WERI-Rb-1 (cell line): ENCODE measurements at regions not wholly inside any gene's neighbourhood (a gene's known extent, or its start where the extent isn't known, plus 50 kb on each side); places are given as distances from the start of the nearest gene placed in this dataset.

Experiments
- DNase-seq: peaks from one replicate; pipeline ENCODE4 v3.0.0-alpha.2; 2020
- H3K27ac ChIP-seq: fragments of 250-450 bp; sonication (Bioruptor Pico); 2 replicates; pipeline ENCODE4 v1.5.1; 2020; ENCODE audit warnings: mild to moderate bottlenecking, moderate library complexity
- H3K27me3 ChIP-seq: fragments of 250-450 bp; sonication (Bioruptor Pico); 2 replicates; pipeline ENCODE4 v1.5.1; 2021; ENCODE audit warnings: mild to moderate bottlenecking, low read depth, moderate library complexity; ENCODE audit not compliant: insufficient read depth, severe bottlenecking
- H3K36me3 ChIP-seq: fragments of 250-450 bp; sonication (Bioruptor Pico); 2 replicates; pipeline ENCODE4 v1.5.1; 2020; ENCODE audit warnings: mild to moderate bottlenecking, moderate library complexity
- H3K4me3 ChIP-seq: 2 replicates; pipeline ENCODE4 v1.5.1; 2011; ENCODE audit warnings: low read depth, mild to moderate bottlenecking, control low read depth, low read length
- H3K9me3 ChIP-seq: fragments of 250-450 bp; sonication (Bioruptor Pico); 2 replicates; pipeline ENCODE4 v1.5.1; 2021; ENCODE audit warnings: mild to moderate bottlenecking, moderate library complexity; ENCODE audit not compliant: severe bottlenecking
- CTCF ChIP-seq: IDR thresholded peaks from 2 replicates; pipeline ENCODE4 v1.5.1; 2011; ENCODE audit warnings: low read depth, mild to moderate bottlenecking, control low read depth, inconsistent platforms, low read length

GRCh38 chr2:134175834-134176233 is 78.0 kb upstream of the MGAT5 start:
- TF ChIP-seq CTCF, result no peak
- DNase-seq, result no peak
- H3K27me3 ChIP-seq, result no peaks in the 10 kb centered on the region

GRCh38 chr2:134177351-134177931 is 76.4 kb upstream of the MGAT5 start:
- DNase-seq, result no peak
- no peaks in the 10 kb centered on the region for H3K27me3 ChIP-seq

More at GRCh38 chr2:134175834-134176233, 78.0 kb upstream of the MGAT5 start:
- H3K9me3 ChIP-seq, result no peaks in the 10 kb centered on the region
- H3K4me3 ChIP-seq, result no peak overlapping the region
- no peak overlapping the region for H3K27ac ChIP-seq
- no peaks in the 10 kb centered on the region; the same call in 1 of the 2 replicates for H3K36me3 ChIP-seq

GRCh38 chr2:134178138-134178877 is 75.6 kb upstream of the MGAT5 start:
- no peak for TF ChIP-seq CTCF
- no peak overlapping the region for H3K27ac ChIP-seq
- no peak overlapping the region for H3K4me3 ChIP-seq
- DNase-seq, result peak; percentile 25
- no peaks in the 10 kb centered on the region for H3K9me3 ChIP-seq
- H3K36me3 ChIP-seq, result no peaks in the 10 kb centered on the region; the same call in none of the 2 replicates
- no peaks in the 10 kb centered on the region for H3K27me3 ChIP-seq

More at GRCh38 chr2:134177351-134177931, 76.4 kb upstream of the MGAT5 start:
- TF ChIP-seq CTCF, result no peak
- no peaks in the 10 kb centered on the region for H3K9me3 ChIP-seq
- H3K36me3 ChIP-seq, result no peaks in the 10 kb centered on the region; the same call in 1 of the 2 replicates
- no peak overlapping the region for H3K27ac ChIP-seq
- no peak overlapping the region for H3K4me3 ChIP-seq

- DNase-seq, result no peak
- Histone ChIP-seq H3K4me3 (no peak overlapping the region), H3K27ac (no peak overlapping the region), H3K36me3 (no peaks in the 10 kb centered on the region; the same call in none of the 2 replicates), H3K27me3 (no peaks in the 10 kb centered on the region), H3K9me3 (no peaks in the 10 kb centered on the region)
- TF ChIP-seq CTCF, result no peak
Observed at GRCh38 chr2:134181219-134181618, 72.7 kb upstream of the MGAT5 start.

DNA sequence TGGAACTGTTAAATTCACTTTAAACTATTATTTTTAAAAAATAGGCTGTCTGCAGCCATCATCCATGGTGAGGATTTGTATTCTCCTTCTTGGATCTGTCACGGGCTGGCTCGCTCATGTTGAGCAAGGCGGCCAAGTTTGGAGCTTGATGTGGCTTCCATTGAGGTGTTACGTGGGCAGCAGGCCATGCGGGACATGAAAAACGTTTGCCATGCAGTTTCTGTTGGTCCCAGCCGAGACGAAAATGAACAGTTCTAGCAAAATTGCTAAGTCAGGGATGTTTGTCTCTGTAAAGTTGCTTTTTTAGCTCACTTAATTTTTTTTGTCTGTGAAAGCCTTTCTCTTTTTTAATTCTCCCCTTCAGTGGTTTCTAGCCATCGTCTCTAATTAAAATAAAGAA is 70.2 kb upstream of the MGAT5 start:
- Histone ChIP-seq H3K9me3 (no peaks in the 10 kb centered on the region), H3K27me3 (no peaks in the 10 kb centered on the region), H3K4me3 (no peak overlapping the region), H3K36me3 (no peaks in the 10 kb centered on the region; the same call in none of the 2 replicates), H3K27ac (no peak overlapping the region)
- DNase-seq, result no peak
- TF ChIP-seq CTCF, result no peak
